ENCODE measurements at regions not wholly inside any gene's neighbourhood (a gene's known extent, or its start where the extent isn't known, plus 50 kb on each side); places are given as distances from the start of the nearest gene placed in this dataset.

DNA sequence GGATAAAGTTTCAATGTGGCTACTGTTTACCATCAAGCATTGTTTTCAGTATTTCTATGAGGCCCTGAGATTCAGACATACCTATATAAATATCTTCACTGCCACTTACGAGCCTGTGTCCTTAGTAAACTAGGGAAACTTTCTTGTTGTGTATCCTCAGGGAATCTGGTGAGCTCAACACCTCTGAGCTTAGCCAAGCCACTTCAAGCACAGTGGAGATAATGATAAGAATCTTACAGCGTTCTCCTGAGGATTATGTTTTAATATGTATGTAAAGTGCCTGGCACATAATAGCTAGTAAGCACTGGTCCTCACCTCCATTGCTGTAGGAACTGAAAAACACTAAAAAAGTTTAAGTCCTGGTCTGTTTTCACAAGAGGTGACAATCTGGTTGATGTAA is 268.3 kb downstream of the SKIDA1 start:
- in situ Hi-C loops (cut with MboI; ENCODE audit: low pct_ligation_motif_present in 1 of 4, low pct_unique_long_range_greater_than_20kb in 1 of 4, low sequenced_read_pairs in 3 of 4) (loop anchor here in 3 of 4 donors (25.0 kb wide), 1 partner anchor 395 kb away; no protein-coding TSS in a partner anchor), intact Hi-C loops (cut with DNase I; ENCODE audit: low total_unique reads) (no loop called here)
- no peak for DNase-seq
- WGBS, 2 donors (ENCODE audit: low coverage in 1 of 2), result 75 to 88% methylated on average over 2 of the region's 2 CpGs
- Histone ChIP-seq H3K27ac (no peak overlapping the region), H3K27me3 (no peaks in the 10 kb centered on the region), H3K36me3 (no peaks in the 10 kb centered on the region), H3K4me3 (no peak overlapping the region), H3K4me1 (no peaks in the 10 kb centered on the region), H3K9me3 (no peaks in the 10 kb centered on the region)
- TF ChIP-seq POLR2AphosphoS5 (IDR thresholded peaks at IDR 0.05) (no peak), EP300 (IDR thresholded peaks at IDR 0.05; ENCODE audit: low read depth) (no peak), CTCF (IDR thresholded peaks at IDR 0.05) (no peak), POLR2A (IDR thresholded peaks at IDR 0.05) (no peak)

GRCh38 chr10:21249435-21249834 is 276.0 kb downstream of the SKIDA1 start:
- WGBS, 2 donors (ENCODE audit: low coverage in 1 of 2), result 86 to 92% methylated on average over 1 of the region's 1 CpG

DNA sequence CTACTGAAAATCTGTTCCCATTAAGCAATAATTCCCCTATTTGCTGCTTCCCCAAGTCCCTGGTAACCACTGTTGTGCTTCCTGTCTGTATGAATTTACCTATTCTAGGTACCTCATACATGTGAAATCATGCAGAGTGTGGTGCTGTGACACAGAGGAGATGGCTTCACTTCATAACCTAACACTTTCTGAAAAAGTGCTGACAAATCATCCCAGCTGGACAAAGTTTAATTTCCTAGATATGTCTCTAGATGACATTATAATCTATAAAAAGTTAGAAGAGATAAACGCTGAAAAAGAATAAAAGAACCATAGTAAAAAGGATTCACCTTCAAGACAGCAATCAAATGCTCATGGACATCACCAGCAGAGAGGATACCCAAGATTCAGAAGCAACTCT is 277.9 kb downstream of the SKIDA1 start:
- H3K27me3 ChIP-seq, result no peaks in the 10 kb centered on the region
- H3K36me3 ChIP-seq, result no peaks in the 10 kb centered on the region
- H3K4me3 ChIP-seq, result no peak overlapping the region
- no peaks in the 10 kb centered on the region for H3K4me1 ChIP-seq
- TF ChIP-seq EP300 (IDR thresholded peaks at IDR 0.05; ENCODE audit: low read depth) (no peak), CTCF (IDR thresholded peaks at IDR 0.05) (no peak), POLR2AphosphoS5 (IDR thresholded peaks at IDR 0.05) (no peak)
- in situ Hi-C loops (cut with MboI; ENCODE audit: low pct_ligation_motif_present in 1 of 4, low pct_unique_long_range_greater_than_20kb in 1 of 4, low sequenced_read_pairs in 3 of 4), result no loop called here
- WGBS, 2 donors (ENCODE audit: low coverage in 1 of 2), result 33 to 48% methylated on average over 1 of the region's 1 CpG
- intact Hi-C loops (cut with DNase I; ENCODE audit: low total_unique reads), result no loop called here
- no peak for DNase-seq
- H3K27ac ChIP-seq, result no peak overlapping the region
- no peaks in the 10 kb centered on the region for H3K9me3 ChIP-seq

More at GRCh38 chr10:21249435-21249834, 276.0 kb downstream of the SKIDA1 start:
- no peak for TF ChIP-seq EP300 (IDR thresholded peaks at IDR 0.05; ENCODE audit: low read depth)
- no peak for TF ChIP-seq POLR2A (IDR thresholded peaks at IDR 0.05)
- TF ChIP-seq POLR2AphosphoS5 (IDR thresholded peaks at IDR 0.05), result no peak
- TF ChIP-seq CTCF (IDR thresholded peaks at IDR 0.05), result no peak
- Histone ChIP-seq H3K27me3 (no peaks in the 10 kb centered on the region), H3K9me3 (no peaks in the 10 kb centered on the region), H3K27ac (no peak overlapping the region), H3K36me3 (no peaks in the 10 kb centered on the region), H3K4me3 (no peak overlapping the region), H3K4me1 (no peaks in the 10 kb centered on the region)
- intact Hi-C loops (cut with DNase I; ENCODE audit: low total_unique reads), result no loop called here
- no peak for DNase-seq
- in situ Hi-C loops (cut with MboI; ENCODE audit: low pct_ligation_motif_present in 1 of 4, low pct_unique_long_range_greater_than_20kb in 1 of 4, low sequenced_read_pairs in 3 of 4), result no loop called here

GRCh38 chr10:21246178-21246577 is 279.3 kb downstream of the SKIDA1 start:
- H3K36me3 ChIP-seq, result no peaks in the 10 kb centered on the region
- in situ Hi-C loops (cut with MboI; ENCODE audit: low pct_ligation_motif_present in 1 of 4, low pct_unique_long_range_greater_than_20kb in 1 of 4, low sequenced_read_pairs in 3 of 4) (no loop called here), intact Hi-C loops (cut with DNase I; ENCODE audit: low total_unique reads) (no loop called here)
- H3K4me3 ChIP-seq, result no peak overlapping the region
- 88 to 91% methylated on average over 5 of the region's 5 CpGs for WGBS, 2 donors (ENCODE audit: low coverage in 1 of 2)
- no peaks in the 10 kb centered on the region for H3K27me3 ChIP-seq
- TF ChIP-seq POLR2AphosphoS5 (IDR thresholded peaks at IDR 0.05) (no peak), POLR2A (IDR thresholded peaks at IDR 0.05) (no peak), EP300 (IDR thresholded peaks at IDR 0.05; ENCODE audit: low read depth) (no peak), CTCF (IDR thresholded peaks at IDR 0.05) (no peak)
- H3K4me1 ChIP-seq, result no peaks in the 10 kb centered on the region
- DNase-seq, result no peak
- no peak overlapping the region for H3K27ac ChIP-seq
- H3K9me3 ChIP-seq, result no peaks in the 10 kb centered on the region
